BJ (cell line): ENCODE measurements at regions not wholly inside any gene's neighbourhood (a gene's known extent, or its start where the extent isn't known, plus 50 kb on each side); places are given as distances from the start of the nearest gene placed in this dataset.

ENCODE experiments used
- CTCF ChIA-PET: fragments of 350-600 bp; formaldehyde crosslinking; extraction: SDS; loops from one replicate; lab custom pipeline; 2021; ENCODE audit warnings: antibody characterized with exemption, inconsistent platforms; lab: Yijun Ruan, JAX
- POLR2A ChIA-PET: fragments of 300-600 bp; sonication (Branson Sonifier 250); formaldehyde crosslinking; extraction: SDS; loops from one replicate; lab custom pipeline; 2021; ENCODE audit warnings: antibody characterized with exemption; lab: Charles Lee
- DNase-seq: peaks from one replicate; pipeline ENCODE4 v3.0.0-alpha.2; 2011; ENCODE audit warnings: low read depth
- H3K27me3 ChIP-seq: 2 replicates; pipeline ENCODE4 v1.6.0; 2011; ENCODE audit warnings: low read length; ENCODE audit not compliant: control insufficient read depth, insufficient read depth
- H3K36me3 ChIP-seq: 2 replicates; pipeline ENCODE4 v1.5.1; 2011; ENCODE audit warnings: low read length; ENCODE audit not compliant: control insufficient read depth, insufficient read depth
- H3K4me3 ChIP-seq: 2 replicates; pipeline ENCODE4 v1.5.1; 2011; ENCODE audit warnings: low read depth, mild to moderate bottlenecking, control low read depth, low read length
- TF ChIP-seq, protein P1 (sequence below): IDR thresholded peaks from 2 replicates; pipeline ENCODE4 v1.5.1; 2011; ENCODE audit warnings: low read depth, mild to moderate bottlenecking, control low read depth, inconsistent platforms, low read length, moderate library complexity; ENCODE audit not compliant: insufficient read depth

GRCh38 chr14:101634202-101634849 lies 73.0 kb downstream of the DIO3 start:
- ChIA-PET POLR2A (no interaction called here), CTCF (interaction anchor here (0.7 kb wide), 1 partner anchor 1249 kb away, joined by 3 read pairs; no protein-coding TSS in a partner anchor)
- DNase-seq = no peak

GRCh38 chr14:101634850-101635748 lies 73.8 kb downstream of the DIO3 start:
- H3K4me3 ChIP-seq = no peak overlapping the region
- TF ChIP-seq, protein P1, sequence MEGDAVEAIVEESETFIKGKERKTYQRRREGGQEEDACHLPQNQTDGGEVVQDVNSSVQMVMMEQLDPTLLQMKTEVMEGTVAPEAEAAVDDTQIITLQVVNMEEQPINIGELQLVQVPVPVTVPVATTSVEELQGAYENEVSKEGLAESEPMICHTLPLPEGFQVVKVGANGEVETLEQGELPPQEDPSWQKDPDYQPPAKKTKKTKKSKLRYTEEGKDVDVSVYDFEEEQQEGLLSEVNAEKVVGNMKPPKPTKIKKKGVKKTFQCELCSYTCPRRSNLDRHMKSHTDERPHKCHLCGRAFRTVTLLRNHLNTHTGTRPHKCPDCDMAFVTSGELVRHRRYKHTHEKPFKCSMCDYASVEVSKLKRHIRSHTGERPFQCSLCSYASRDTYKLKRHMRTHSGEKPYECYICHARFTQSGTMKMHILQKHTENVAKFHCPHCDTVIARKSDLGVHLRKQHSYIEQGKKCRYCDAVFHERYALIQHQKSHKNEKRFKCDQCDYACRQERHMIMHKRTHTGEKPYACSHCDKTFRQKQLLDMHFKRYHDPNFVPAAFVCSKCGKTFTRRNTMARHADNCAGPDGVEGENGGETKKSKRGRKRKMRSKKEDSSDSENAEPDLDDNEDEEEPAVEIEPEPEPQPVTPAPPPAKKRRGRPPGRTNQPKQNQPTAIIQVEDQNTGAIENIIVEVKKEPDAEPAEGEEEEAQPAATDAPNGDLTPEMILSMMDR = no peak
- no peak for DNase-seq
- peaks cover 6% of the 10 kb centered on the region; the same call in 1 of the 2 replicates for H3K27me3 ChIP-seq
- no peaks in the 10 kb centered on the region for H3K36me3 ChIP-seq
- ChIA-PET CTCF (interaction anchor here (0.6 kb wide), 1 partner anchor 16 kb away, joined by 3 read pairs; no protein-coding TSS in a partner anchor), POLR2A (no interaction called here)

More at GRCh38 chr14:101634202-101634849, 73.0 kb downstream of the DIO3 start:
- H3K27me3 ChIP-seq = peaks cover 5% of the 10 kb centered on the region; the same call in 1 of the 2 replicates
- H3K4me3 ChIP-seq = no peak overlapping the region
- TF ChIP-seq, protein P1 = no peak
- no peaks in the 10 kb centered on the region for H3K36me3 ChIP-seq

DNA sequence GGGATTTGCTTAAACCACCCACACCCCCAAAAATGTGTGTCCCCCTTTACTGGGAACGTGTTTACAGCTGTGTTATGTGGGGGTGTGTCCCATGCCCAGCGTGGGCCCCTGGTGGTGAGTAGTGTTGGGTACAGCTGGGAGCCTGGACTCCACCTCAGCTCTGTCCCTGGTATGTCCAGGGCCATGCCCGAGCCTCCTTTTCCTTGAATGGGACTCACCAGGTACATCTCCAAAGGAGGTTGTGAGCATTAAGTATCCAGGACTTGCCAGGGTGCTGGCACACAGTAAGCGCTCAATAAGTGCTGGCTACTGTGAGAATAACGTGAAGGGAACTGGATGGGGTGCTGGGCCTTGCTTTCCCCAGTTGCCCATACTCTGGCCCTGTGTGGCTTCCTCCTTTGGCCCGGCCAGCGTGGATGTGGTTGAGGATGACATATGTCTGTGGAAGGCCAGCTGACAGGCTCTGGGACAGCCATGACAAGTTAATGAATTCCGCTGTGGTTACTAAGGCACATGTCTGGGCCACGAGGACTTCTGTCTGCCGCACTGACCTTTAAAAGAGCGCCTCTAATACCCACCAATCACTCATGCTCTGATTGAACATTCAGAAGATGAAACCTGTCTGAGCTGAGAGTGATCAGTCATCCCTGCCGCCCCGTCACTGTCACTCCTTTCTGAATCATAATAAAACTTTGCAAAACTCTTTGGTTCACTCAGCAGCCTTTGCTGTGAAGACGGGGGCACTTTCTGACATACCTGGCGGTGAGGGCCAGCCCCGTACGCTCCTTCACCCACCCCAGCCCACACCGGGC lies 74.7 kb downstream of the DIO3 start:
- no peak for DNase-seq
- POLR2A ChIA-PET = no interaction called here
- Histone ChIP-seq H3K4me3 (no peak overlapping the region), H3K36me3 (no peaks in the 10 kb centered on the region), H3K27me3 (peaks cover 6% of the 10 kb centered on the region; the same call in 1 of the 2 replicates)
- CTCF ChIA-PET = interaction anchor here (0.6 to 1.0 kb wide), 2 partner anchors 8 to 15 kb away, joined by 3 read pairs; no protein-coding TSS in a partner anchor
- TF ChIP-seq, protein P1 = no peak

- H3K4me3 ChIP-seq = no peak overlapping the region
- TF ChIP-seq, protein P1 = no peak
- H3K36me3 ChIP-seq = no peaks in the 10 kb centered on the region
- no peak for DNase-seq
- CTCF ChIA-PET = interaction anchor here (0.6 to 2.8 kb wide), 4 partner anchors 11 to 976 kb away, joined by 3 to 15 read pairs (median 3); no protein-coding TSS in a partner anchor
- H3K27me3 ChIP-seq = peaks cover 6% of the 10 kb centered on the region; the same call in 1 of the 2 replicates
- POLR2A ChIA-PET = no interaction called here
These were observed 78.0 kb downstream of the DIO3 start for GRCh38 chr14:101639241-101639833.
